Liver (tissue), 3 donors: ENCODE measurements at regions not wholly inside any gene's neighbourhood (a gene's known extent, or its start where the extent isn't known, plus 50 kb on each side); places are given as distances from the start of the nearest gene placed in this dataset.

Source experiments
- EGR1 ChIP-seq, 2 donors: IDR thresholded peaks; 2 replicates each; pipeline ENCODE4 v1.6.1; 2016 to 2018; ENCODE audit warnings: antibody characterized with exemption in 2 of 2, low read depth in 2 of 2
- JUND ChIP-seq, 2 donors: IDR thresholded peaks; 2 replicates each; pipeline ENCODE4 v1.6.1; 2016; ENCODE audit warnings: antibody characterized with exemption in 2 of 2
- TAF1 ChIP-seq: conservative IDR thresholded peaks from 2 replicates; pipeline ENCODE4 v1.6.1; 2016; ENCODE audit warnings: antibody characterized with exemption, mild to moderate bottlenecking
- TF ChIP-seq, protein P1 (sequence below): IDR thresholded peaks from 2 replicates; pipeline ENCODE4 v1.6.1; 2016; ENCODE audit warnings: antibody characterized with exemption, mild to moderate bottlenecking
- TF ChIP-seq, protein P2 (sequence below): fragments of 150-350 bp; IDR thresholded peaks from 2 replicates; pipeline ENCODE4 v1.5.1; 2017; ENCODE audit warnings: improper control_type of control experiment, low read depth, low read length; ENCODE audit not compliant: missing input control
- TF ChIP-seq, protein P3 (sequence below): IDR thresholded peaks from 2 replicates; pipeline ENCODE4 v1.6.1; 2016; ENCODE audit warnings: antibody characterized with exemption
- donor health status: healthy.
- donor health status: healthy.

DNA sequence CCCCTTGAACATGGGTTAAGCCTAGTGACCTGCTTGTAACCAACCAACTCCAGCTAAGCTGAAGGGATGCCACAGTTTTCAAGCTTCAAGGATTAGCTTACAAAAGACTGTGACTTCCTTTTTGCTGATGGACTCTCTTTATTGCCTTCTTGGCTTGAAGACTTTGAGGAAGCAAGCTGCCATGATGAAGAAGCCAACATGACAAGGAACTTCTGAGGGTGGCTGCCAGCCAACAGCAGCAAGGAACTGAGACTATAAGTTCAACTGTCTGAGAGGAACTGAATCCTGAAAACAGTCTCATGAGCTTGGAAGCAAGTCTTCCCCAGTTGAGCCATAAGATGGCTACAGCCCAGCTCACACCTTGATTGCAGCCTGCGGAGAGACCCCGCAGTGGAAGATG, 116.1 kb upstream of the TAF11L2 start:
- TF ChIP-seq, protein P1, sequence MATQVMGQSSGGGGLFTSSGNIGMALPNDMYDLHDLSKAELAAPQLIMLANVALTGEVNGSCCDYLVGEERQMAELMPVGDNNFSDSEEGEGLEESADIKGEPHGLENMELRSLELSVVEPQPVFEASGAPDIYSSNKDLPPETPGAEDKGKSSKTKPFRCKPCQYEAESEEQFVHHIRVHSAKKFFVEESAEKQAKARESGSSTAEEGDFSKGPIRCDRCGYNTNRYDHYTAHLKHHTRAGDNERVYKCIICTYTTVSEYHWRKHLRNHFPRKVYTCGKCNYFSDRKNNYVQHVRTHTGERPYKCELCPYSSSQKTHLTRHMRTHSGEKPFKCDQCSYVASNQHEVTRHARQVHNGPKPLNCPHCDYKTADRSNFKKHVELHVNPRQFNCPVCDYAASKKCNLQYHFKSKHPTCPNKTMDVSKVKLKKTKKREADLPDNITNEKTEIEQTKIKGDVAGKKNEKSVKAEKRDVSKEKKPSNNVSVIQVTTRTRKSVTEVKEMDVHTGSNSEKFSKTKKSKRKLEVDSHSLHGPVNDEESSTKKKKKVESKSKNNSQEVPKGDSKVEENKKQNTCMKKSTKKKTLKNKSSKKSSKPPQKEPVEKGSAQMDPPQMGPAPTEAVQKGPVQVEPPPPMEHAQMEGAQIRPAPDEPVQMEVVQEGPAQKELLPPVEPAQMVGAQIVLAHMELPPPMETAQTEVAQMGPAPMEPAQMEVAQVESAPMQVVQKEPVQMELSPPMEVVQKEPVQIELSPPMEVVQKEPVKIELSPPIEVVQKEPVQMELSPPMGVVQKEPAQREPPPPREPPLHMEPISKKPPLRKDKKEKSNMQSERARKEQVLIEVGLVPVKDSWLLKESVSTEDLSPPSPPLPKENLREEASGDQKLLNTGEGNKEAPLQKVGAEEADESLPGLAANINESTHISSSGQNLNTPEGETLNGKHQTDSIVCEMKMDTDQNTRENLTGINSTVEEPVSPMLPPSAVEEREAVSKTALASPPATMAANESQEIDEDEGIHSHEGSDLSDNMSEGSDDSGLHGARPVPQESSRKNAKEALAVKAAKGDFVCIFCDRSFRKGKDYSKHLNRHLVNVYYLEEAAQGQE = no peak
- TF ChIP-seq, protein P2, sequence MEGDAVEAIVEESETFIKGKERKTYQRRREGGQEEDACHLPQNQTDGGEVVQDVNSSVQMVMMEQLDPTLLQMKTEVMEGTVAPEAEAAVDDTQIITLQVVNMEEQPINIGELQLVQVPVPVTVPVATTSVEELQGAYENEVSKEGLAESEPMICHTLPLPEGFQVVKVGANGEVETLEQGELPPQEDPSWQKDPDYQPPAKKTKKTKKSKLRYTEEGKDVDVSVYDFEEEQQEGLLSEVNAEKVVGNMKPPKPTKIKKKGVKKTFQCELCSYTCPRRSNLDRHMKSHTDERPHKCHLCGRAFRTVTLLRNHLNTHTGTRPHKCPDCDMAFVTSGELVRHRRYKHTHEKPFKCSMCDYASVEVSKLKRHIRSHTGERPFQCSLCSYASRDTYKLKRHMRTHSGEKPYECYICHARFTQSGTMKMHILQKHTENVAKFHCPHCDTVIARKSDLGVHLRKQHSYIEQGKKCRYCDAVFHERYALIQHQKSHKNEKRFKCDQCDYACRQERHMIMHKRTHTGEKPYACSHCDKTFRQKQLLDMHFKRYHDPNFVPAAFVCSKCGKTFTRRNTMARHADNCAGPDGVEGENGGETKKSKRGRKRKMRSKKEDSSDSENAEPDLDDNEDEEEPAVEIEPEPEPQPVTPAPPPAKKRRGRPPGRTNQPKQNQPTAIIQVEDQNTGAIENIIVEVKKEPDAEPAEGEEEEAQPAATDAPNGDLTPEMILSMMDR = no peak
- TF ChIP-seq TAF1 (no peak), EGR1 (IDR thresholded peaks at IDR 0.05; ENCODE audit: low read depth in 2 of 2) (no peak), JUND (IDR thresholded peaks at IDR 0.05) (no peak)
- TF ChIP-seq, protein P3, sequence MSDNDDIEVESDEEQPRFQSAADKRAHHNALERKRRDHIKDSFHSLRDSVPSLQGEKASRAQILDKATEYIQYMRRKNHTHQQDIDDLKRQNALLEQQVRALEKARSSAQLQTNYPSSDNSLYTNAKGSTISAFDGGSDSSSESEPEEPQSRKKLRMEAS = peak; percentile 22
